HG03439 (cell line): ENCODE measurements at regions not wholly inside any gene's neighbourhood (a gene's known extent, or its start where the extent isn't known, plus 50 kb on each side); places are given as distances from the start of the nearest gene placed in this dataset.

Experiments used
- ATAC-seq: cut with Tn5 transposase; IDR thresholded peaks from one replicate; pipeline ENCODE4 v1.9.1; 2021; ENCODE audit warnings: mild to moderate bottlenecking, moderate library complexity; ENCODE audit not compliant: unreplicated experiment

DNA sequence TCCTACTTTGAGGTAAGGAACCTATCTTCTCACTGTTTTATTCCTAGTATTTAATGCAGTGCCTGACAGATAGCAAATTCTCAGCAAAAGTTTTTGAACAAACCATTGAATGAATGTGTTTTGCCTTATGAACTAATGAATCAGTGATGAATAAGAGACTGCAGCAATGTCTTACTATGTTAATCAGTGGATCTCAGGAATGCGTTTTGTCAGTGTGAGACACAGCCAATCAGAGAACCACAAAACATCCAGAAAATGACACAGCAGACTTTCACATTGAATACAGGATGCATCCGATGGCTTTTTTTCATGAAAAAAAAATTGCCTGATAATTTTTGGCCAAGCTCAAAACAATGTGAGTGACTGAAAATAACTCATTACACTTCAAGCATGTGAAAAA is 270.5 kb downstream of the BMP2 start:
- ATAC-seq = no peak

DNA sequence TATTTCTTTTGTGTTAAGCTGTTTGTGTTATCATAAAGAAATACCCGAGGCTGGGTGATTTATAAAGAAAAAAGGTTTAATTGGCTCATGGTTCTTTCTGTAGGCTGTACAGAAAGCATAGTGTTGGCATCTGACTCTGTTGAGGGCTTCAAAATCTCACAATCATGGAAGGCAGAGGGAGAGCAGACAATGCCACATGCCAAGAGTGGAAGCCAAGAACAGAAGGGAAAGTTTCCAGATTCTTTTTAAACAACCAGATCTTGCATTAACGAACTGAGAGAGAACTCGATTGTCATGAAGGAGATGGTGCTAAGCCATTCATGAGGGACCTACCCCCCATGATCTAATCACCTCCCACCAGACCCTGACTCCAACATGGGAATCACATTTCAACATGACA is 290.1 kb downstream of the BMP2 start:
- no peak for ATAC-seq

DNA sequence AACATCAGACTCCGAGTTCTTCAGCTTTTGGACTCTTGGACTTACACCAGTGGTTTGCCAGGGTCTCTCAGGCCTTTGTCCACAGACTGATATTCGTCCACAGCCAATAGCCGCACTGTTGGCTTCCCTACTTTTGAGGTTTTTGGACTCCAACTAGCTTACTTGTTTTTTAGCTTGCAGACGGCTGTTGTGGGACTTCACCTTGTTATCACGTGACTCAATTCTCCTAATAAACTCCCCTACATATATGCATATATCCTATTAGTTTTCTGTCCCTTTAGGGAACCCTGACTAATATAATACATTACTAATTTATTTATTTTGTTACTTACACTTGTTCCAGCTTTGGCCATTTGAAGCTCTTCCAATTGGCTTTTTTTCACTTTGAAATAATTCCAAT is 311.3 kb downstream of the BMP2 start:
- ATAC-seq = no peak

- ATAC-seq = no peak
Measured at GRCh38 chr20:7080472-7080871, 313.0 kb downstream of the BMP2 start.

DNA sequence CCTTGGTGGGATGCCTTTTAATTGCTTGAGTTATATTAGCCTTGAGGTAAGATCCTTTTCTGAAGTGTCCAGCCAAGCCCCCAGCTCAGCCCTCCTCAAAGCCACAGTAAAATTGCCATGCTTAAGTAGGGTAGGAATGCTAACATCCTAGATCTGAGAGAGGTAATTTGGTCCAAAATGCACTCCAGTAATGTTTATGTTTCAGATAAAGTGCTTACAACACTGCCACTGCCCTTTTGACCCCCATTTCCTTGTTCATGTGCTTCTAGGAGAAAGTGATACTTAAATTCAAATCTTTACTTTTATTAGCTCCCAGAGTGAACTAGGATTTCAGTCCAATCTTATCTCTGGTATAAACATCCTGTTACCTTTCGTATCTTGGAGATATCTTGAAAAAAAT is 318.0 kb downstream of the BMP2 start:
- ATAC-seq = no peak

DNA sequence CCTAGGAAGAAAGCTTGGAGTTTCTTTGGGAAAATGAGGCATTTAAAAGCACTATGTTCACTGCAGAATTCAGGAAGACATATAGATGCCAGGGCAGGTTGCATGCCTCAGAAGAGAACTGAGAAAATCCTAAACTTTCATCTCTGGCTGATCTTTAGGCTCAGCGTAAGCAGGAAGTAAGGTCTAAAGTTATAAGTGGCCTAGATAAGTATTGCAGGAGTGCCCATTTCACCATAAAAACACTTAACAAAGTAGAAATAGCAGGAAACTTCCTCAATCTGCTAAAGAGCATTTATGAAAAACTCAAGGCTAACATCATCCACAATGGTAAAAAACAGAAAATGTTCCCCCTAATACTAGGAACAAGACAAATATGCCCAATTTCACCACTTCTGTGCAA is 320.3 kb downstream of the BMP2 start:
- no peak for ATAC-seq

GRCh38 chr20:7090001-7090400 is 322.5 kb downstream of the BMP2 start:
- ATAC-seq = no peak

DNA sequence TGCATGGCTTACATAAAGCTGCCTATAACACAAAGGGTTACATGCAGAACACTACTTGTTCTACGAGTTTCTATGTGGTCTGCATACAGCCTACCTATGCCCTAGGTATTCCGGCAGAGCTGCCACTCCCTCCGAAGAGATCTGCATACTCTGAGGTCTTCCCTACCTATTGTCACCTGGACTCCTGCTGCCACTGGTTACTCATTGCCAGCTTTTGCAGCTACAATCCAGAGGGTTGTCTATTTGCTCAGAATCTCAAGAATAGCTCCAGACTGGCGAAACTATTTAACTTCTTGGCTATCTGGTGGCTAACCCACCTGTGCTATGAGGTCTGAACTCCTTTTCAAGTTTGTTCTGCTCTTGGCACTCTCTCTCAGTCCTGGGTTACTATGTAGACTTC is 323.3 kb downstream of the BMP2 start:
- no peak for ATAC-seq

GRCh38 chr20:7091655-7092054 is 324.2 kb downstream of the BMP2 start:
- ATAC-seq = no peak

GRCh38 chr20:7094438-7094997 is 327.0 kb downstream of the BMP2 start:
- no peak for ATAC-seq

DNA sequence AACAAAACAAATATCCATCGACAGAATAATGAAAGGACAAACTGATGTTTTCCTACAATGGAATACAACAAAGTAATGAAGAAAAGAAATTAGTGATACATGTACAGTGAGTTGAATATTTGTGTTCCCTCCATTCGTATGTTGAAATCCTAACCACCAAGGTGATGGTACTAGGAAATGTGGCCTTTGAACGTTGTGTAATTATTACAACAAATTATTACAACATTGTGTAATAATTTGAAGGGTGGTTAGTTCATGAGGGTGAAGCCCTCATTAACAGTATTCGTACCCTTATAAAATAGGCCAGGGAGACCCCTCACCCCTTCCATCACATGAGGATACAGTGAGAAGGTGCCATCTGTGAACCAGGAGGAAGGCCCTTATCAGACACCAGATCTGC is 339.4 kb downstream of the BMP2 start:
- ATAC-seq = no peak

GRCh38 chr20:7108929-7109328 is 341.4 kb downstream of the BMP2 start:
- no peak for ATAC-seq

- ATAC-seq = no peak
Measured at GRCh38 chr20:7113577-7114466, 346.3 kb downstream of the BMP2 start.

DNA sequence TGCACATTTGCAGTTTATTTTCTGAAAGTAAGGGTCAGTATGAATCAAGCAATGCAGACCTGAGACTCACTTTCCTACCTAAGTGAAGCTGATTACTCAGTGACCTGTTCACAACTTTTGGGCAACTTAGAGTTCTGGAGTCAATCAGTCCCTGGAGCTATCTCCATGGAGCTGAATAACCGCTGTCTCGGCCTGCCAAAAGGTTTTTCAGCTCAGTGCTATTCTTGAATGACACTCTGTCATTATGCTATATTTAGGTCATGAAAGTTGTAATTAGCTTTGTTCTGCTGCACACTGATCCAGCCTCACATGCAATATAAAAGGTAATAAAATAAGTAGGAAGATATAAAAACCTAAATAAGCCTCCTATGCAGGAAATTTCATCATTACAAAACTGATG is 356.0 kb downstream of the BMP2 start:
- ATAC-seq = no peak

DNA sequence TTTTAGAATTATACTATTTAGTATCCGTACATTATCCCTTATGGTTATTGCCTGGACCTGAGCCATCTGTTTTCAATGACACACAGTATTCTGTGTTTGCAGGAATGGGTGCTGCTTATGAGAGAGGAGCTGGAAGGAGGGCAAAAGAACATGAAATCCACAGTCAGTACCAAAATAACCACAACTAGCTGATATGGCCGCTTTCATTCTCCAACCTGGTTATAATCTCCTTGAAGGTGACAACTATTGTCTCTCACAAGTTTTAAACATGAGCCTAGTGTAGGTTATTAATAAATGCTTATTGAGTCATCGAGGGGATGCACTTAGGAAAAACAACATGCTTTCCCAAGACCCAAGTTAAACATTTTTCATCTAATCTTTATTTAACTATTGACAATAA is 356.6 kb downstream of the BMP2 start:
- no peak for ATAC-seq

DNA sequence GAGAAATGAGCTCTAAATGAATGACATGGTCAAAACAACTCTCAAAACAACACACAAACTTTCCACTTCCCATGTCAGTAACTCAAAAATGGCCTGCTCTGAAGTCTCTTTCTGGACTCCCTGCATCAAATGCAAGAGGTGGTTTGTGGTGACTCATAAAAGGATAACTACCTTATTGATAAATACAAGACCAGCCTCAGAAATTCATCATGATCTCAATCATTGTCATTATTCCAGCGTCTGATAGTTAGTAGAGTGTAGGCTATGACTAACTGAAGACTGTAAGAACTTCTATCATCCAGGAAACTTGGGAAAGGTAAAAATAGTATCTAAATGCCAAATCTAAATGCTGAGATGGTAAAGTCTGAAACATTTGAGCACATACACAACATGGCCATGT is 369.4 kb downstream of the BMP2 start:
- ATAC-seq = no peak

DNA sequence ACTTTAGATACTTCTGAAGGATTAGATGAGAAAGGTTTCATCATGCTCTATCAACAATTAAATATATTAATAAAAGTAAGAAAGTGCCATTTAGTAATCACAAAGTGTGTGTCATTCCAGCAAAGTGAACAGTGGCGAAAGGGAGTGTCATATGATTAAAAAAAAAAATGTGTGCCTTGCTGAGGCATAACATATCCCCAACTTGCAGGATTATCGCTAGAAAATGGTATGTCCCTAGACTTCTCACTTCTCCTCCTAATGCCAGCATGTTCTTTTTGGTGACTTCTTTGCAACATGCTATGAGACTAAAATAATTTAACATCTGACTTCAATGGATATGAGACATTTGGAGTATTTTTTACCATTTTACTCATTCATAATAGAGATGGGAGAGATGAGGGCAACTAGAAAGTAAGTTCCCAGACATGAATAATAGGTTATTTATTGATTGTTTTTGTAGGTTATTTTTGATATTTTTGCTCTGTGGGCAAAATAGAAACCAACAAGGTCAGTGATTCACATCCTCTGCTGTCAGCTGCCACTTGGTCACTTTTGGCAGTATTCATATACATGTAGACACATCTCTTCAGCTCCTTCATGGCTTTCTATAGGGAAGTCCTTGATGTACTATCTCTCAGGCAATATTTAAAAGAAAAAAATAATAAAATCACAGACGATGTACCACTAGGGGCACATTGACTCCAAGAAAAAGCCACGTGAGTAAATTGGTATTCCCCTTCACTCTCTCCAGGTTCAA is 370.1 kb downstream of the BMP2 start:
- ATAC-seq = no peak

DNA sequence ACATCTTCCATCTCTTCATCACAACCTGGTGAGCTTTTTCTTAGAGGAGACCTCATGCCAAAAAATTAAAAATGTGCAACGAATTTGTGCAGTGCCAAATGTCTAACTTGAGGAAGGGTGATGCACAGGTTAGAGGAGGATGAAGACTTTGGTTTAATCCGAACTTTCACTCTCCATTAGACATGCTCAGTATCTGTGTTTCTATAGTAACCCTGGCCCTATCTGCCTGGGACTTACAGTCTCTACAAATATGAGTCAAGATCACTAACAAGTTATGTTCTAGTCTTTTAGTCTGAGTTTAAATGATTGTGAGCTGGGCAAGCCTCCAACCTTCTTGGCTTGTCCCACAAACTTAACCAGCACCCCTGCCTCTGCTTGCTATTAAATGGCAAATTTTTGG is 377.0 kb downstream of the BMP2 start:
- no peak for ATAC-seq

GRCh38 chr20:7146552-7147219 is 379.2 kb downstream of the BMP2 start:
- ATAC-seq = no peak

GRCh38 chr20:7147220-7147601 is 379.7 kb downstream of the BMP2 start:
- ATAC-seq = no peak

- no peak for ATAC-seq
Measured at GRCh38 chr20:7151676-7152470, 384.4 kb downstream of the BMP2 start.
